K562 (cell line): ENCODE measurements at regions not wholly inside any gene's neighbourhood (a gene's known extent, or its start where the extent isn't known, plus 50 kb on each side); places are given as distances from the start of the nearest gene placed in this dataset.

Experiments used
- ATAC-seq: fragments of 200-7000 bp; cut with Tn5 transposase; 3 replicates; pipeline ENCODE4 v1.9.1; 2020; ENCODE audit warnings: moderate library complexity
- BruUV-seq: library from RNA; stranded (reverse); fragments of 400-500 nt; replicated peaks from 2 replicates; lab custom pipeline; 2021; lab: Mats Ljungman, UMichigan
- CTCF ChIA-PET: fragments of 300-600 bp; formaldehyde crosslinking; extraction: SDS; loops from one replicate; lab custom pipeline; 2021; ENCODE audit warnings: low intra/inter-chr PET ratio; lab: Yijun Ruan, JAX
- POLR2A ChIA-PET: fragments of 300-600, 350-650 bp; sonication (Branson Sonifier 250); formaldehyde crosslinking; extraction: SDS; loops from one replicate; lab custom pipeline; 2021; ENCODE audit warnings: antibody characterized with exemption, inconsistent platforms; lab: Yijun Ruan, JAX
- DNase-seq, 4 experiments: peaks; one replicate each; pipeline versions ENCODE4 v3.0.0 to v3.0.0-alpha.2; 2011 to 2018; ENCODE audit warnings: low spot score in 3 of 4, mixed read lengths in 3 of 4; ENCODE audit errors: extremely low read depth in 1 of 4
- FAIRE-seq: peaks from 2 replicates; lab custom pipeline; 2011; peaks lifted over from hg19 to GRCh38; lab: Jason Lieb, UNC
- H2AFZ ChIP-seq: 2 replicates; pipeline ENCODE4 v1.6.0; 2011; ENCODE audit warnings: low read depth, low read length, control low read depth, inconsistent platforms
- H3K27ac ChIP-seq: fragments of 200-600 bp; 3 replicates; pipeline ENCODE4 v1.8.0; 2011; ENCODE audit warnings: low read depth, mild to moderate bottlenecking, control low read depth, inconsistent platforms, low read length, moderate library complexity, mixed read lengths; ENCODE audit errors: extremely low read depth
- H3K27me3 ChIP-seq, 2 experiments: fragments of 300-600 bp in 1 of 2; 2 replicates in 1 of 2; 3 replicates in 1 of 2; pipeline versions ENCODE4 v1.6.0 to v1.8.0; 2011; ENCODE audit warnings: inconsistent platforms in 2 of 2, low read length in 2 of 2, mild to moderate bottlenecking in 1 of 2, mixed read lengths in 1 of 2, moderate library complexity in 1 of 2; ENCODE audit not compliant: control insufficient read depth in 2 of 2, insufficient read depth in 2 of 2
- H3K36me3 ChIP-seq: fragments of 300-600 bp; 3 replicates; pipeline ENCODE4 v1.8.0; 2011; ENCODE audit warnings: mild to moderate bottlenecking, low read length, inconsistent platforms; ENCODE audit not compliant: control insufficient read depth, insufficient read depth
- H3K4me1 ChIP-seq, 2 experiments: fragments of 200-600 bp in 1 of 2; replicated peaks in 1 of 2; 2 replicates in 1 of 2; 3 replicates in 1 of 2; pipeline versions ENCODE4 v1.5.1 to v1.8.0; 2011; ENCODE audit warnings: inconsistent platforms in 2 of 2, low read length in 2 of 2, mild to moderate bottlenecking in 1 of 2, mixed read lengths in 1 of 2, moderate library complexity in 1 of 2; ENCODE audit not compliant: control insufficient read depth in 2 of 2, insufficient read depth in 2 of 2
- H3K4me2 ChIP-seq: 2 replicates; pipeline ENCODE4 v1.6.1; 2011; ENCODE audit warnings: low read length, control low read depth, inconsistent platforms, mixed read lengths; ENCODE audit not compliant: insufficient read depth
- H3K4me3 ChIP-seq: fragments of 200-600 bp; sonication (generic), shearing (Covaris generic); 2 replicates; pipeline ENCODE4 v1.5.1; 2016; ENCODE audit warnings: control low read depth, inconsistent platforms
- H3K79me2 ChIP-seq: fragments of 200-600 bp; 3 replicates; pipeline ENCODE4 v1.8.0; 2011; ENCODE audit warnings: low read length, inconsistent platforms; ENCODE audit not compliant: control insufficient read depth, insufficient read depth
- H3K9ac ChIP-seq, 2 experiments: 2 replicates each; pipeline versions ENCODE4 v1.6.0 to v1.6.1; 2011; ENCODE audit warnings: low read depth in 2 of 2, low read length in 2 of 2, control low read depth in 1 of 2, inconsistent platforms in 1 of 2, mild to moderate bottlenecking in 1 of 2, mixed read lengths in 1 of 2; ENCODE audit not compliant: insufficient read depth in 1 of 2
- H3K9me1 ChIP-seq: one replicate; pipeline ENCODE4 v1.6.0; 2011; ENCODE audit warnings: inconsistent platforms, mild to moderate bottlenecking, low read length, moderate library complexity; ENCODE audit not compliant: control insufficient read depth, insufficient read depth
- H3K9me3 ChIP-seq: replicated peaks from 2 replicates; pipeline ENCODE4 v1.5.1; 2011; ENCODE audit warnings: low read depth, low read length, inconsistent platforms; ENCODE audit not compliant: control insufficient read depth, insufficient read depth
- H4K20me1 ChIP-seq: replicated peaks from 2 replicates; pipeline ENCODE4 v1.6.1; 2011; ENCODE audit warnings: low read length, inconsistent platforms, mixed read lengths; ENCODE audit not compliant: control insufficient read depth, insufficient read depth
- CTCFL ChIP-seq: IDR thresholded peaks from 2 replicates; pipeline ENCODE4 v1.6.1; 2011; ENCODE audit warnings: borderline replicate concordance, low read depth, mild to moderate bottlenecking, moderate library complexity, low read length; ENCODE audit not compliant: insufficient read depth, poor library complexity, severe bottlenecking
- KLF13 ChIP-seq: fragments of 450-650 bp; IDR thresholded peaks from 2 replicates; pipeline ENCODE4 v1.6.1; 2016; ENCODE audit warnings: missing genetic modification characterization, low read depth, mild to moderate bottlenecking, missing compliant biosample characterization, moderate library complexity, borderline replicate concordance
- MGA ChIP-seq: fragments of 450-650 bp; IDR thresholded peaks from 2 replicates; pipeline ENCODE4 v1.6.1; 2016; ENCODE audit warnings: mild to moderate bottlenecking, moderate library complexity
- NCOA4 ChIP-seq: fragments of 450-650 bp; IDR thresholded peaks from 2 replicates; pipeline ENCODE4 v1.6.1; 2018; ENCODE audit warnings: mild to moderate bottlenecking; ENCODE audit not compliant: partially characterized antibody
- NR3C1 ChIP-seq: sonication (generic); formaldehyde crosslinking; IDR thresholded peaks from 2 replicates; pipeline ENCODE4 v1.8.1; 2022; ENCODE audit warnings: missing genetic modification reagents
- SMC3 ChIP-seq: conservative IDR thresholded peaks from 2 replicates; pipeline ENCODE4 v1.6.1; 2011; ENCODE audit warnings: low read depth, low read length, improper control_type of control experiment; ENCODE audit not compliant: insufficient read depth
- ZNF175 ChIP-seq: fragments of 200-800 bp; sonication (Bioruptor generic); IDR thresholded peaks from 2 replicates; pipeline ENCODE4 v1.6.1; 2016; ENCODE audit warnings: low read depth, mild to moderate bottlenecking, missing genetic modification characterization, missing compliant biosample characterization
- WGBS: fragments of 100-300 bp; shearing (Covaris generic); methylation state at CpG from one replicate; pipeline ENCODE4 v1.1.6; 2016; ENCODE audit warnings: low coverage, mixed read lengths; ENCODE audit not compliant: insufficient coverage; ENCODE audit errors: missing lambda C conversion rate; 5-methylcytosine and 5-hydroxymethylcytosine counted together
- in situ Hi-C: fragments of 300-500 bp; cut with MboI; formaldehyde crosslinking; loops from 4 replicates; pipeline ENCODE4 v1.15.0; 2018; ENCODE audit warnings: inconsistent platforms, mixed read lengths
- intact Hi-C: fragments of 100-400 bp; cut with micrococcal nuclease; formaldehyde crosslinking; loops from 2 replicates; pipeline ENCODE4 v1.14.2; 2022

GRCh38 chr19:37303591-37304171 is 67.2 kb upstream of the ZNF527 start:
- DNase-seq = no peak
- 7% methylated on average over 32 of the region's 36 CpGs for WGBS
- H3K9me3 ChIP-seq = no peaks in the 10 kb centered on the region
- no peaks in the 10 kb centered on the region for H3K4me1 ChIP-seq
- no peak overlapping the region for H3K4me3 ChIP-seq
- intact Hi-C loops = no loop called here
- H2AFZ ChIP-seq = no peak overlapping the region
- H3K27ac ChIP-seq = no peak overlapping the region
- H3K36me3 ChIP-seq = no peaks in the 10 kb centered on the region
- H4K20me1 ChIP-seq = no peaks in the 10 kb centered on the region
- CTCF ChIA-PET = no interaction called here
- in situ Hi-C loops = no loop called here
- no peaks in the 10 kb centered on the region for H3K27me3 ChIP-seq
- no peak for FAIRE-seq
- H3K9ac ChIP-seq = no peak overlapping the region
- no peak for ATAC-seq
- POLR2A ChIA-PET = no interaction called here
- H3K79me2 ChIP-seq = no peaks in the 10 kb centered on the region
- H3K4me2 ChIP-seq = no peak overlapping the region
- H3K9me1 ChIP-seq = no peaks in the 10 kb centered on the region
- BruUV-seq = no TSS peak
- TF ChIP-seq NR3C1 (CRISPR knock-in tag) = no peak
- no peak for TF ChIP-seq KLF13
- TF ChIP-seq NCOA4 = no peak
- TF ChIP-seq CTCFL = no peak
- no peak for TF ChIP-seq SMC3
- no peak for TF ChIP-seq MGA
- no peak for TF ChIP-seq ZNF175 (CRISPR knock-in tag)
